ENCODE measurements at regions not wholly inside any gene's neighbourhood (a gene's known extent, or its start where the extent isn't known, plus 50 kb on each side); places are given as distances from the start of the nearest gene placed in this dataset.

DNA sequence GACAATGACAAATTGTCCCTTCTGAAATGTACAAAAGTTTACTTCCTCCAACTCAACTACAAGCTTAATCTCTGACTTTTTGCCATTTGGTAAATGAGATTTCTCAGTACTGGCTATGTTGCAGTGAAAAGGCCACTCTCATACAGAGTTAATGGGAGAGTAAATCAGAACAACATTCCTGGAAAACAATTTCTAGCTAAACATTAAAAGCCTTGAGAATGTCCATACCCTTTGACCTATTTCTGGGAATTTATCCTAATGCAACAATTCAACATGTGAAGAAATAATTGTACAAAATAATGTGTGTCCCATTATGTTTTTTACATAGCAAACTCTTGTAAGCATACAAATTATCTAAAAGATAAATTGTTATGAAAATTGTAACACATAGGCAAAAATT is 56.3 kb upstream of the SPEF2 start:
- no peak overlapping the region for H3K4me3 Mint-ChIP-seq
- H3K27ac Mint-ChIP-seq, result no peak overlapping the region
- no peaks in the 10 kb centered on the region for H3K27me3 Mint-ChIP-seq (ENCODE audit: low read depth)
- peaks cover 3% of the 10 kb centered on the region for H3K36me3 Mint-ChIP-seq
- no peak for DNase-seq (ENCODE audit: low spot score in 2 of 2, unreplicated experiment in 2 of 2)
- TF ChIP-seq, protein P1, sequence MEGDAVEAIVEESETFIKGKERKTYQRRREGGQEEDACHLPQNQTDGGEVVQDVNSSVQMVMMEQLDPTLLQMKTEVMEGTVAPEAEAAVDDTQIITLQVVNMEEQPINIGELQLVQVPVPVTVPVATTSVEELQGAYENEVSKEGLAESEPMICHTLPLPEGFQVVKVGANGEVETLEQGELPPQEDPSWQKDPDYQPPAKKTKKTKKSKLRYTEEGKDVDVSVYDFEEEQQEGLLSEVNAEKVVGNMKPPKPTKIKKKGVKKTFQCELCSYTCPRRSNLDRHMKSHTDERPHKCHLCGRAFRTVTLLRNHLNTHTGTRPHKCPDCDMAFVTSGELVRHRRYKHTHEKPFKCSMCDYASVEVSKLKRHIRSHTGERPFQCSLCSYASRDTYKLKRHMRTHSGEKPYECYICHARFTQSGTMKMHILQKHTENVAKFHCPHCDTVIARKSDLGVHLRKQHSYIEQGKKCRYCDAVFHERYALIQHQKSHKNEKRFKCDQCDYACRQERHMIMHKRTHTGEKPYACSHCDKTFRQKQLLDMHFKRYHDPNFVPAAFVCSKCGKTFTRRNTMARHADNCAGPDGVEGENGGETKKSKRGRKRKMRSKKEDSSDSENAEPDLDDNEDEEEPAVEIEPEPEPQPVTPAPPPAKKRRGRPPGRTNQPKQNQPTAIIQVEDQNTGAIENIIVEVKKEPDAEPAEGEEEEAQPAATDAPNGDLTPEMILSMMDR (IDR thresholded peaks at IDR 0.05; ENCODE audit: unreplicated experiment), result no peak
- H3K9me3 Mint-ChIP-seq, result peaks cover 65% of the 10 kb centered on the region
- H3K4me1 Mint-ChIP-seq, result no peaks in the 10 kb centered on the region

DNA sequence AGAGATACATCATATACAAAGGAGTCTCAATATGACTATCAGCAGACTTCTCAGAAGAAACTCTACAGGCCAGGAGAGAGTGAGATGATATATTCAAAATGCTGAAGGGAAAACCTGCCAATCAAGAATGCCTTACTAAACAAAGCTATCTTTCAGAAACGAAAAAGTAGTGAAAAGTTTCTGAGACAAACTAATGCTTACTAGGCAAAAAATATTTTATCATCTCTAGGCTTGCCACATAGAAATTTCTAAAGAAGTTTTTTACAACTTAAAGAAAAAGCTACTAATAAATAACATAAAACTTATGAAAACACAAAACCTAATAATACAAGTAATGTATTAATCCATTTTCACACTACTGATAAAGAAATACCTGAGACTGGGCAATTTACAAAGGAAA is 59.9 kb upstream of the SPEF2 start:
- peaks cover 45% of the 10 kb centered on the region for H3K9me3 Mint-ChIP-seq
- H3K27ac Mint-ChIP-seq, result no peak overlapping the region
- H3K36me3 Mint-ChIP-seq, result peaks cover 3% of the 10 kb centered on the region
- no peak for DNase-seq (ENCODE audit: low spot score in 2 of 2, unreplicated experiment in 2 of 2)
- TF ChIP-seq, protein P1 (IDR thresholded peaks at IDR 0.05; ENCODE audit: unreplicated experiment), result no peak
- H3K4me3 Mint-ChIP-seq, result no peak overlapping the region
- H3K27me3 Mint-ChIP-seq (ENCODE audit: low read depth), result no peaks in the 10 kb centered on the region
- H3K4me1 Mint-ChIP-seq, result no peaks in the 10 kb centered on the region

DNA sequence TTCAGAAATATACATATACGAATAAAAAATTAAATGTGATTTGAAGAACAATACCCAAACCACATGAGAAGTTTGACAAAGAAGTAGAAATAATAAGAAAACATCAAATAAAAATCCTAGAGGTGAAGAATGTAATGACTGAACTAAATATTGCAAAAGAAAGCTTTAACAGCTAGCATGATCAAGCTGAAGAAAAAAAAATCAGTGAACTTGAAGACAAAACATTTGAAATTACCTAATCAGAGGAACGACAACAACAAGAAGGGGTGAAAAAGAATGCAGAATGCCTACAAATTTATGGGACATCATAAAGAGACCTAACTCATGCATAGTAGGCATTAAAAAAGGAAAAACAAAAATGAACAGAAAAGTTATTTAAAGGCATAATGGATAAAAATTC is 60.5 kb upstream of the SPEF2 start:
- TF ChIP-seq, protein P1 (IDR thresholded peaks at IDR 0.05; ENCODE audit: unreplicated experiment), result no peak
- no peaks in the 10 kb centered on the region for H3K4me1 Mint-ChIP-seq
- peaks cover 40% of the 10 kb centered on the region for H3K9me3 Mint-ChIP-seq
- H3K27ac Mint-ChIP-seq, result no peak overlapping the region
- H3K4me3 Mint-ChIP-seq, result no peak overlapping the region
- no peak for DNase-seq (ENCODE audit: low spot score in 2 of 2, unreplicated experiment in 2 of 2)
- H3K36me3 Mint-ChIP-seq, result no peaks in the 10 kb centered on the region
- no peaks in the 10 kb centered on the region for H3K27me3 Mint-ChIP-seq (ENCODE audit: low read depth)

DNA sequence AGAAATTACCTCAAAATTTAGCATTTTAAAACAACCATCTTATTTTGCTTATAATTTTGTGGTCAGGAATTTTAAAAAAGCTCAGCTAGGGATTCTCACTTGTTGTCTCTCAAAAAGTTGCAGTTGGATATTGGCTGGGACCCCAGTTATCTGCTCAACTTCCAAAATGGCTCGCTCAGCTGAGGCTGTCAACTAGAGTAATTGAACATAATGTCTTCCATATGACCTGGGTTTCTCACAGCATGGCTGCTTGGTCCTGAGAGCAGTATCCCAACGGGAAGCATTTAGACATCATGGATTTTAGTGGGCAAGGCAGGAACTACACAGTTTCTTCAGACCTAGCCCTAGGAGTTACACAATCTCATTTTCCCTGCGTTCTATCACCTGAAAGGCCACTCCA is 63.6 kb upstream of the SPEF2 start:
- TF ChIP-seq, protein P1 (IDR thresholded peaks at IDR 0.05; ENCODE audit: unreplicated experiment), result no peak
- Mint-ChIP-seq H3K27me3 (ENCODE audit: low read depth) (no peaks in the 10 kb centered on the region), H3K4me1 (no peaks in the 10 kb centered on the region), H3K27ac (no peak overlapping the region), H3K36me3 (no peaks in the 10 kb centered on the region), H3K4me3 (no peak overlapping the region), H3K9me3 (peaks cover 24% of the 10 kb centered on the region)
- no peak for DNase-seq (ENCODE audit: low spot score in 2 of 2, unreplicated experiment in 2 of 2)

DNA sequence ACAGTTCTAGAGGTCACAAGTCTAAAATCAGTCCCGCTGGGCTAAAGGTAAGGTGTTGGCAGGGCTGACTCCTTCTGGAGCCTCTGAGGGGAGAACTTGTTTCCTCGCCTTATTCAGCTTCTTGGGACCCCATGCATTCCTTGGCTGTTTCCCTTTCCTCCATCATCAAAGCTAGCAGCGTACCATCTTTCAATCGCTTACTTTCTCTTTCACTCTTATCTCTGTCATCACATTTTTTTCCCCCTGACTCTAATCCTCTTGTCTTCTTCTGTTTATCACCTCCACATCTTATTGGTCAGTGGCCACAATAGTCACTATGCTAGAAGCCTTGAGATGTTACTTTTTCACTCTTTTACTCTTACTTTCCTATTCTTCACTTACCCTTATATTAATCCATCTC is 72.5 kb upstream of the SPEF2 start:
- no peaks in the 10 kb centered on the region for H3K36me3 Mint-ChIP-seq
- H3K9me3 Mint-ChIP-seq, result peaks cover 3% of the 10 kb centered on the region
- H3K4me1 Mint-ChIP-seq, result no peaks in the 10 kb centered on the region
- H3K27me3 Mint-ChIP-seq (ENCODE audit: low read depth), result no peaks in the 10 kb centered on the region
- H3K27ac Mint-ChIP-seq, result no peak overlapping the region
- TF ChIP-seq, protein P1 (IDR thresholded peaks at IDR 0.05; ENCODE audit: unreplicated experiment), result no peak
- no peak overlapping the region for H3K4me3 Mint-ChIP-seq
- DNase-seq (ENCODE audit: low spot score in 2 of 2, unreplicated experiment in 2 of 2), result no peak

DNA sequence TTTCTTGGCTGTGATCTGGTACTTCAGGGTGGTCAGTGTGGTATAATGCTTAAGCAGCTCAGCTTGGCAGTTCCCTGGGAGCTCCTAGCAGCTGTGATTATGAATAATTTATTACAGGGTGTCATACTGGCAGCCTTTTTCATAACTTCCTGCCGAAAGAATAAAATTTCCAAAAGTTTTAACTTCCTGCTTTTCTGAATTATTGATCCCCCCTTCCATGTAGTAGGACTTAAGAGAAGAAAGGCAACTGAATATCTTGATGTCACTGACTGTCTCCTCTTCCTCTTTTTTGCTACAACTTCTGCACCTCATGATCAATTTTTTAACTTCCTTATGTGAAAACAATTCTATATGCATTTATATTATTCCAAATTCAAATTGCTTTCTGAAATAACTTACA is 74.3 kb upstream of the SPEF2 start:
- no peak overlapping the region for H3K27ac Mint-ChIP-seq
- no peak overlapping the region for H3K4me3 Mint-ChIP-seq
- H3K27me3 Mint-ChIP-seq (ENCODE audit: low read depth), result no peaks in the 10 kb centered on the region
- DNase-seq (ENCODE audit: low spot score in 2 of 2, unreplicated experiment in 2 of 2), result no peak
- TF ChIP-seq, protein P1 (IDR thresholded peaks at IDR 0.05; ENCODE audit: unreplicated experiment), result no peak
- peaks cover 3% of the 10 kb centered on the region for H3K9me3 Mint-ChIP-seq
- H3K4me1 Mint-ChIP-seq, result no peaks in the 10 kb centered on the region
- H3K36me3 Mint-ChIP-seq, result no peaks in the 10 kb centered on the region
